Coronary artery (tissue), 2 donors: ENCODE measurements at regions not wholly inside any gene's neighbourhood (a gene's known extent, or its start where the extent isn't known, plus 50 kb on each side); places are given as distances from the start of the nearest gene placed in this dataset.
"Not testable (repeated sequence)": the region's sequence is repeated elsewhere in the genome, so short reads cannot be mapped to it uniquely, and the experiment has no call there.

Experiments
- DNase-seq: peaks from one replicate; pipeline ENCODE4 v3.0.0-alpha.2; 2017; ENCODE audit warnings: low spot score
- H3K27ac ChIP-seq, 2 donors: fragments of 200-600 bp; sonication (generic); one replicate each; pipeline ENCODE4 v1.5.1; 2016 to 2019
- H3K4me3 ChIP-seq: fragments of 200-600 bp; sonication (generic); 2 replicates; pipeline ENCODE4 v1.5.1; 2016; ENCODE audit warnings: mild to moderate bottlenecking, moderate library complexity
- CTCF ChIP-seq: fragments of 200-600 bp; sonication (generic); IDR thresholded peaks from one replicate; pipeline ENCODE4 v1.5.1; 2019; ENCODE audit warnings: antibody characterized with exemption

GRCh38 chr6:94845742-94846141, 731.6 kb upstream of the MANEA start:
- TF ChIP-seq CTCF = no peak

GRCh38 chr6:94835264-94835663, 742.1 kb upstream of the MANEA start:
- no peak for DNase-seq
- TF ChIP-seq CTCF = no peak
- H3K4me3 ChIP-seq = no peak overlapping the region
- H3K27ac ChIP-seq = no peak overlapping the region

More at GRCh38 chr6:94845742-94846141, 731.6 kb upstream of the MANEA start:
- DNase-seq = no peak
- no peak overlapping the region for H3K4me3 ChIP-seq
- no peak overlapping the region for H3K27ac ChIP-seq

GRCh38 chr6:94813806-94814205, 763.5 kb upstream of the MANEA start:
- DNase-seq = no peak
- no peak overlapping the region for H3K4me3 ChIP-seq
- TF ChIP-seq CTCF = no peak
- H3K27ac ChIP-seq = no peak overlapping the region

- TF ChIP-seq CTCF = no peak
- H3K4me3 ChIP-seq = no peak overlapping the region
- DNase-seq = no peak
Observed at GRCh38 chr6:94801344-94801743, 776.0 kb upstream of the MANEA start.

GRCh38 chr6:94785514-94785913, 791.8 kb upstream of the MANEA start:
- no peak for DNase-seq
- no peak for TF ChIP-seq CTCF
- no peak overlapping the region for H3K27ac ChIP-seq

More at GRCh38 chr6:94801344-94801743, 776.0 kb upstream of the MANEA start:
- no peak overlapping the region for H3K27ac ChIP-seq

GRCh38 chr6:94785081-94785480, 792.3 kb upstream of the MANEA start:
- not testable (repeated sequence) for H3K27ac ChIP-seq, DNase-seq, H3K4me3 ChIP-seq

More at GRCh38 chr6:94785514-94785913, 791.8 kb upstream of the MANEA start:
- H3K4me3 ChIP-seq = no peak overlapping the region

GRCh38 chr6:94769197-94769596, 808.1 kb upstream of the MANEA start:
- no peak for DNase-seq
- Histone ChIP-seq H3K4me3 (no peak overlapping the region), H3K27ac (no peak overlapping the region)
- no peak for TF ChIP-seq CTCF
